H1 (cell line): ENCODE measurements at regions not wholly inside any gene's neighbourhood (a gene's known extent, or its start where the extent isn't known, plus 50 kb on each side); places are given as distances from the start of the nearest gene placed in this dataset. TPM values are rescaled to one million over a fixed set of nuclear protein-coding genes. Genes with fewer than 3 reads are reported as not detected.

Experiments used
- CTCF ChIA-PET: fragments of 300-600 bp; sonication (Branson Sonifier 250); formaldehyde crosslinking; loops from one replicate; lab custom pipeline; 2021; ENCODE audit not compliant: partially characterized antibody; lab: Charles Lee
- POLR2A ChIA-PET: fragments of 300-600 bp; sonication (Branson Sonifier 250); formaldehyde crosslinking; loops from one replicate; lab custom pipeline; 2021; ENCODE audit warnings: inconsistent platforms; ENCODE audit not compliant: partially characterized antibody; lab: Charles Lee
- DNase-seq, 2 experiments: peaks; one replicate each; pipeline versions ENCODE4 v3.0.0 to v3.0.0-alpha.2; 2010 to 2022; ENCODE audit warnings: low spot score in 2 of 2, low read depth in 1 of 2, mixed read lengths in 1 of 2
- FAIRE-seq: peaks from 2 replicates; lab custom pipeline; 2011; peaks lifted over from hg19 to GRCh38; lab: Jason Lieb, UNC
- H2AFZ ChIP-seq: 2 replicates; pipeline ENCODE4 v1.8.1; 2012; ENCODE audit warnings: low read length, inconsistent platforms
- H2AK5ac ChIP-seq: 2 replicates; pipeline ENCODE4 v1.6.1; 2013; ENCODE audit warnings: low read depth, low read length
- H2BK120ac ChIP-seq: replicated peaks from 2 replicates; pipeline ENCODE3; 2013; ENCODE audit warnings: low read depth, low read length, inconsistent platforms
- H2BK12ac ChIP-seq: 2 replicates; pipeline ENCODE4 v1.6.1; 2013; ENCODE audit warnings: low read depth, low read length
- H2BK15ac ChIP-seq: 2 replicates; pipeline ENCODE4 v1.6.1; 2013; ENCODE audit warnings: low read length
- H2BK20ac ChIP-seq: 2 replicates; pipeline ENCODE4 v1.6.1; 2013; ENCODE audit warnings: low read length
- H2BK5ac ChIP-seq: 2 replicates; pipeline ENCODE4 v1.6.1; 2013; ENCODE audit warnings: low read depth, low read length
- H3K14ac ChIP-seq: 2 replicates; pipeline ENCODE4 v1.6.1; 2013; ENCODE audit warnings: inconsistent platforms; ENCODE audit not compliant: insufficient read length
- H3K18ac ChIP-seq: 2 replicates; pipeline ENCODE4 v1.6.1; 2013; ENCODE audit warnings: low read length; ENCODE audit errors: extremely low read depth
- H3K23ac ChIP-seq: 2 replicates; pipeline ENCODE4 v1.6.1; 2013; ENCODE audit warnings: inconsistent platforms; ENCODE audit not compliant: insufficient read length
- H3K23me2 ChIP-seq: 2 replicates; pipeline ENCODE4 v1.6.1; 2013; ENCODE audit warnings: low read depth, low read length
- H3K27ac ChIP-seq: 2 replicates; pipeline ENCODE4 v1.6.1; 2011; ENCODE audit warnings: low read depth, low read length, inconsistent platforms
- H3K27me3 ChIP-seq, 4 experiments: replicated peaks in 1 of 4; 1 replicate in 1 of 4; 2 replicates in 3 of 4; pipeline versions ENCODE4 v1.6.1 to v1.8.1; 2011 to 2013; ENCODE audit warnings: low read length in 3 of 4, mild to moderate bottlenecking in 3 of 4, inconsistent platforms in 2 of 4, mixed read lengths in 2 of 4, moderate library complexity in 1 of 4; ENCODE audit not compliant: control insufficient read depth in 3 of 4, insufficient read depth in 3 of 4; ENCODE audit errors: extremely low read depth in 1 of 4
- H3K36me3 ChIP-seq, 4 experiments: 2 replicates each; pipeline versions ENCODE4 v1.6.1 to v1.8.1; 2011 to 2013; ENCODE audit warnings: mild to moderate bottlenecking in 4 of 4, low read length in 3 of 4, moderate library complexity in 2 of 4, control low read depth in 1 of 4, inconsistent platforms in 1 of 4; ENCODE audit not compliant: insufficient read depth in 4 of 4, control insufficient read depth in 2 of 4
- H3K4ac ChIP-seq: replicated peaks from 2 replicates; pipeline ENCODE3; 2013; ENCODE audit warnings: low read length, low read depth, mixed read lengths, inconsistent platforms; ENCODE audit not compliant: insufficient read length
- H3K4me1 ChIP-seq, 4 experiments: replicated peaks in 1 of 4; 1 replicate in 1 of 4; 2 replicates in 3 of 4; pipeline versions ENCODE4 v1.6.1 to v1.8.1; 2011 to 2013; ENCODE audit warnings: low read length in 3 of 4, inconsistent platforms in 2 of 4, mixed read lengths in 1 of 4; ENCODE audit not compliant: insufficient read depth in 4 of 4, control insufficient read depth in 3 of 4
- H3K4me2 ChIP-seq, 2 experiments: 2 replicates each; pipeline versions ENCODE4 v1.6.1 to v1.8.1; 2011 to 2013; ENCODE audit warnings: low read depth in 2 of 2, low read length in 2 of 2, control low read depth in 1 of 2, inconsistent platforms in 1 of 2, mild to moderate bottlenecking in 1 of 2; ENCODE audit not compliant: insufficient read depth in 1 of 2
- H3K4me3 ChIP-seq, 4 experiments: fragments of 200-600, 300-600 bp in 1 of 4; sonication (generic), shearing (Covaris generic), sonication (Bioruptor Twin) in 1 of 4; 2 replicates each; pipeline versions ENCODE4 v1.5.1 to v1.8.1; 2011 to 2016; ENCODE audit warnings: low read length in 4 of 4, low read depth in 3 of 4, control low read depth in 2 of 4, inconsistent platforms in 2 of 4, mild to moderate bottlenecking in 2 of 4, mixed read lengths in 1 of 4, moderate library complexity in 1 of 4; ENCODE audit not compliant: insufficient read depth in 2 of 4; ENCODE audit errors: extremely low read depth in 1 of 4
- H3K56ac ChIP-seq: replicated peaks from 2 replicates; pipeline ENCODE3; 2013; ENCODE audit warnings: low read depth, mild to moderate bottlenecking, mixed read lengths, low read length, inconsistent platforms; ENCODE audit not compliant: insufficient read length
- H3K79me1 ChIP-seq: 2 replicates; pipeline ENCODE4 v1.6.1; 2013; ENCODE audit warnings: low read depth, low read length, control low read depth
- H3K79me2 ChIP-seq, 2 experiments: 2 replicates each; pipeline versions ENCODE4 v1.6.1 to v1.8.1; 2012 to 2013; ENCODE audit warnings: low read length in 2 of 2, mild to moderate bottlenecking in 2 of 2, inconsistent platforms in 1 of 2; ENCODE audit not compliant: insufficient read depth in 2 of 2, control insufficient read depth in 1 of 2
- H3K9ac ChIP-seq, 4 experiments: replicated peaks in 1 of 4; 1 replicate in 1 of 4; 2 replicates in 3 of 4; pipeline versions ENCODE4 v1.6.1 to v1.8.1; 2011 to 2013; ENCODE audit warnings: low read depth in 3 of 4, low read length in 3 of 4, control low read depth in 2 of 4, mild to moderate bottlenecking in 2 of 4, moderate library complexity in 2 of 4, inconsistent platforms in 1 of 4; ENCODE audit errors: extremely low read depth in 1 of 4
- H3K9me3 ChIP-seq, 2 experiments: 2 replicates each; pipeline versions ENCODE4 v1.6.1 to v1.8.1; 2012 to 2013; ENCODE audit warnings: mild to moderate bottlenecking in 2 of 2, moderate library complexity in 2 of 2, control low read depth in 1 of 2, inconsistent platforms in 1 of 2, low read depth in 1 of 2, low read length in 1 of 2, mixed read lengths in 1 of 2; ENCODE audit not compliant: insufficient read depth in 2 of 2
- H4K20me1 ChIP-seq, 2 experiments: replicated peaks in 1 of 2; 2 replicates each; pipeline versions ENCODE3 to v1.8.1; 2011 to 2013; ENCODE audit warnings: inconsistent platforms in 2 of 2, low read length in 2 of 2, mild to moderate bottlenecking in 1 of 2; ENCODE audit not compliant: insufficient read depth in 2 of 2, control insufficient read depth in 1 of 2
- H4K5ac ChIP-seq: 2 replicates; pipeline ENCODE4 v1.6.1; 2013; ENCODE audit warnings: low read length, low read depth, mixed read lengths, inconsistent platforms; ENCODE audit not compliant: insufficient read length
- H4K8ac ChIP-seq: 2 replicates; pipeline ENCODE4 v1.8.0; 2013; ENCODE audit warnings: mild to moderate bottlenecking, moderate library complexity, low read length, inconsistent platforms; ENCODE audit not compliant: insufficient read depth; ENCODE audit errors: extremely low read depth
- H4K91ac ChIP-seq: replicated peaks from 2 replicates; pipeline ENCODE3; 2013; ENCODE audit warnings: low read length, mixed read lengths, inconsistent platforms; ENCODE audit not compliant: insufficient read length
- JUND ChIP-seq: IDR thresholded peaks from 2 replicates; pipeline ENCODE4 v1.6.1; 2011; ENCODE audit warnings: mild to moderate bottlenecking, improper control_type of control experiment, low read length
- MAFK ChIP-seq: IDR thresholded peaks from 2 replicates; pipeline ENCODE4 v1.6.1; 2012; ENCODE audit warnings: low read depth, mild to moderate bottlenecking, improper control_type of control experiment, low read length
- TAF7 ChIP-seq: optimal IDR thresholded peaks from 2 replicates; pipeline ENCODE3; 2011; ENCODE audit warnings: low read depth, mild to moderate bottlenecking, inconsistent platforms, low read length, moderate library complexity, borderline replicate concordance
- WGBS, 2 experiments: shearing (Covaris generic) in 1 of 2; methylation state at CpG; one replicate each; pipeline versions ENCODE4 v1.1.6 to v1.1.7; 2013 to 2015; ENCODE audit warnings: low lambda C conversion rate in 2 of 2, mixed read lengths in 2 of 2, inconsistent platforms in 1 of 2, low coverage in 1 of 2, missing lambda C conversion rate in 1 of 2; ENCODE audit not compliant: insufficient replicate concordance in 2 of 2, insufficient coverage in 1 of 2, insufficient read length in 1 of 2; ENCODE audit errors: extremely low coverage in 1 of 2, missing lambda C conversion rate in 1 of 2; 5-methylcytosine and 5-hydroxymethylcytosine counted together
- small RNA-seq: library from polyadenylated mRNA; stranded (forward); fragments of <200 nt; extraction: miRNeasy Mini kit (QIAGEN cat#:217004); gene quantifications from one replicate; pipeline ENCODE3, GENCODE V24; 2013; ENCODE audit not compliant: insufficient read depth

DNA sequence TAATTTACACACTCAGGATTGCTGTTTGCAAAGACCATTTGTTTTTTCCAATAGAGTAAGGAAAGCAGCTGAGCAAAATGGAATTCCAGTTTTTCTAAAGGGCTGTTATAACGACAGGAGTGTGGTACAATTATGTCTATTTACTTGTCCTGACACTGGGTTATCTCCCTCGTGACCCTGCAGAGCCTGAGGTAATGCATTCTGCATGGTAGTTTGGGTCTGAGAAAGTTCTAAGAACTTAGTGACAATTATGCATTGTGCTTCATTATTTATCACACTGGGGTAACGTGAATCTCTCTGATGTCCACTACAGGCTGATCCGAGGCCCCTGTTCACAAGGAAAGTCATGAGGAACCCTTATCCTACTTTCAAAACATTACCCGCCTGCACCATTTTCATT lies 50.7 kb upstream of the EDNRB start:
- Histone ChIP-seq H2BK15ac (no peak overlapping the region), H3K9ac (no peak overlapping the region), H3K4ac (no peak overlapping the region), H4K8ac (no peak overlapping the region), H4K91ac (no peak overlapping the region), H3K23ac (no peak overlapping the region), H4K5ac (no peak overlapping the region), H3K14ac (no peak overlapping the region), H3K36me3 (no peaks in the 10 kb centered on the region), H2AK5ac (no peak overlapping the region), H4K20me1 (no peaks in the 10 kb centered on the region), H3K56ac (no peak overlapping the region), H3K18ac (no peak overlapping the region), H3K79me1 (no peaks in the 10 kb centered on the region), H2BK12ac (no peak overlapping the region), H3K27me3 (no peaks in the 10 kb centered on the region), H3K79me2 (no peaks in the 10 kb centered on the region), H2BK120ac (no peak overlapping the region), H3K23me2 (no peaks in the 10 kb centered on the region), H3K9me3 (peaks cover 3 to 5% of the 10 kb centered on the region in 2 experiments; a peak in 2 of 4 replicates), H3K4me2 (no peak overlapping the region), H3K4me3 (no peak overlapping the region), H3K27ac (no peak overlapping the region), H2BK5ac (no peak overlapping the region), H3K4me1 (no peaks in the 10 kb centered on the region), H2AFZ (no peak overlapping the region), H2BK20ac (no peak overlapping the region)
- ChIA-PET POLR2A (no interaction called here), CTCF (interaction anchor here (0.6 kb wide), 1 partner anchor 303 kb away, joined by 3 read pairs; no protein-coding TSS in a partner anchor)
- FAIRE-seq (no peak), DNase-seq (no peak)
- WGBS, 2 experiments, result 95% methylated on average over 5 of the region's 5 CpGs; no CpG with 5 or more reads in 1 of the 2 experiments
- TF ChIP-seq MAFK, result no peak
- TF ChIP-seq TAF7, result no peak
- no peak for TF ChIP-seq JUND

Small RNA genes in the stretch of these regions (small RNA-seq; reads per million reads assigned to genes)
- gene RNY3P3, result not detected
